GM12878 (cell line): ENCODE measurements at regions not wholly inside any gene's neighbourhood (a gene's known extent, or its start where the extent isn't known, plus 50 kb on each side); places are given as distances from the start of the nearest gene placed in this dataset.

ENCODE experiments used
- ASH2L ChIP-seq: fragments of 300-600, 200-600 bp; sonication (generic); IDR thresholded peaks from 2 replicates; pipeline ENCODE4 v1.6.1; 2017; ENCODE audit warnings: low read depth, mild to moderate bottlenecking, borderline replicate concordance
- CBFB ChIP-seq: IDR thresholded peaks from 2 replicates; pipeline ENCODE4 v1.6.1; 2016; ENCODE audit warnings: antibody characterized with exemption, low read depth
- CEBPB ChIP-seq, 2 experiments: fragments of 150-350 bp in 1 of 2; IDR thresholded peaks; 2 replicates each; pipeline ENCODE4 v1.6.1; 2012 to 2014; ENCODE audit warnings: low read depth in 2 of 2, low read length in 2 of 2, borderline replicate concordance in 1 of 2, inconsistent platforms in 1 of 2
- CTCF ChIP-seq, 3 experiments: IDR thresholded peaks in 2 of 3; conservative IDR thresholded peaks in 1 of 3; 2 replicates each; pipeline ENCODE4 v1.5.1; 2011; ENCODE audit warnings: low read depth in 3 of 3, low read length in 3 of 3, mild to moderate bottlenecking in 3 of 3, control low read depth in 2 of 3, moderate library complexity in 2 of 3, inconsistent platforms in 1 of 3, mixed read lengths in 1 of 3; ENCODE audit not compliant: control insufficient read depth in 2 of 3, insufficient read depth in 1 of 3; ENCODE audit errors: extremely low read depth in 1 of 3
- HDAC2 ChIP-seq: fragments of 200-600 bp; sonication (generic); IDR thresholded peaks from 2 replicates; pipeline ENCODE4 v1.6.1; 2017
- JUNB ChIP-seq: IDR thresholded peaks from 2 replicates; pipeline ENCODE4 v1.6.1; 2016; ENCODE audit warnings: antibody characterized with exemption, mild to moderate bottlenecking
- MAX ChIP-seq: IDR thresholded peaks from 2 replicates; pipeline ENCODE4 v1.6.1; 2012; ENCODE audit warnings: low read depth, low read length, improper control_type of control experiment
- MYC ChIP-seq: IDR thresholded peaks from 2 replicates; pipeline ENCODE4 v1.6.1; 2011; ENCODE audit warnings: mild to moderate bottlenecking, low read length, moderate library complexity, inconsistent platforms; ENCODE audit not compliant: insufficient read depth, insufficient replicate concordance, insufficient read length, severe bottlenecking
- NFIC ChIP-seq: IDR thresholded peaks from 2 replicates; pipeline ENCODE4 v1.6.1; 2012; ENCODE audit warnings: low read depth, mild to moderate bottlenecking, inconsistent platforms, low read length, moderate library complexity
- NFYA ChIP-seq: IDR thresholded peaks from 2 replicates; pipeline ENCODE4 v1.6.1; 2011; ENCODE audit warnings: low read depth, mild to moderate bottlenecking, low read length, improper control_type of control experiment, borderline replicate concordance
- POLR2A ChIP-seq: IDR thresholded peaks from 2 replicates; pipeline ENCODE4 v1.6.1; 2011; ENCODE audit warnings: low read depth, mild to moderate bottlenecking, low read length
- RELA ChIP-seq: fragments of 450-650 bp; IDR thresholded peaks from 2 replicates; pipeline ENCODE4 v1.8.0; 2014; ENCODE audit warnings: borderline replicate concordance; ENCODE audit not compliant: partially characterized antibody
- SREBF2 ChIP-seq: IDR thresholded peaks from 2 replicates; pipeline ENCODE4 v1.6.1; 2012; ENCODE audit warnings: mild to moderate bottlenecking, low read length

- TF ChIP-seq NFYA, result no peak
- no peak for TF ChIP-seq NFIC
- TF ChIP-seq ASH2L, result no peak
- no peak for TF ChIP-seq MYC
- no peak for TF ChIP-seq MAX
- TF ChIP-seq RELA, result no peak
- no peak for TF ChIP-seq CEBPB (IDR thresholded peaks at IDR 0.05; ENCODE audit: borderline replicate concordance in 1 of 2, low read depth in 2 of 2, low read length in 2 of 2)
- no peak for TF ChIP-seq HDAC2
- no peak for TF ChIP-seq JUNB
- TF ChIP-seq POLR2A, result no peak
- TF ChIP-seq SREBF2, result no peak
- TF ChIP-seq CBFB, result no peak
- TF ChIP-seq CTCF (IDR thresholded peaks at IDR 0.05 in 2 of 3, conservative IDR thresholded peaks at IDR 0.05 in 1 of 3; ENCODE audit: control insufficient read depth in 2 of 3, extremely low read depth in 1 of 3, insufficient read depth in 1 of 3, low read depth in 3 of 3, low read length in 3 of 3), result no peak
These were observed 288.1 kb downstream of the MYCN start for GRCh38 chr2:16228471-16228870.
